Astrocyte of the cerebellum (primary cell): ENCODE measurements at regions not wholly inside any gene's neighbourhood (a gene's known extent, or its start where the extent isn't known, plus 50 kb on each side); places are given as distances from the start of the nearest gene placed in this dataset.

Experiments
- DNase-seq: peaks from one replicate; pipeline ENCODE4 v3.0.0-alpha.2; 2011; ENCODE audit warnings: low read depth
- H3K4me3 ChIP-seq: 2 replicates; pipeline ENCODE4 v1.5.1; 2011; ENCODE audit warnings: mild to moderate bottlenecking, low read depth, low read length, moderate library complexity
- in situ Hi-C: cut with HindIII; loops from 2 replicates; pipeline ENCODE4 v1.10.0; 2017; ENCODE audit warnings: low sequenced_read_pairs
- TF ChIP-seq, protein P1 (sequence below): IDR thresholded peaks from 2 replicates; pipeline ENCODE4 v1.5.1; 2012; ENCODE audit warnings: low read length, low read depth, moderate library complexity, mild to moderate bottlenecking; ENCODE audit errors: missing control alignments

DNA sequence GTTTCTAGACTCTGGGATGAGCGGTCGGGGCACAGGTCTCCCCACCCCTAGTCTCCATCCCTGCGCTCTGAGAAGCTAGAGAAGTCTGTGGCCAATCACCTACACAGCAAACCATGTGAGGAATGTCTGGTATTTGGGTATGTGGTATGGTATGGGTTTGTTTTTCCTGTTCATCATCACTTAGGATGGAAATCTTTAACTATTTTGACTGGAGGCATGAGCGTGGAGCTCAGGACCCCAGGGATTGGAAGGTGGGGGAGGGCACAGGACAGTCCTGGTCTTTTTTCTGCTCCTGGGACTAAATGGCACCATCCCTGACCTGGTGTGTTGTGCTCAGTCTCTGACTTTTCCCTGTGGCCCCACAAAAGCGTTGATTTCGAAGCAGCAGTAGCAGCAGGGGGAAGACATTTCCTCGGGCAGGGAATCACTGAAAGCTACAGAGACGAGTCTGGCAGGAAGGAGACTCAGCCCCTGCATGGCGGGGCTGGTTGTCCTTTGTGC is 191.7 kb upstream of the TPM1 start:
- in situ Hi-C loops = no loop called here
- TF ChIP-seq, protein P1, sequence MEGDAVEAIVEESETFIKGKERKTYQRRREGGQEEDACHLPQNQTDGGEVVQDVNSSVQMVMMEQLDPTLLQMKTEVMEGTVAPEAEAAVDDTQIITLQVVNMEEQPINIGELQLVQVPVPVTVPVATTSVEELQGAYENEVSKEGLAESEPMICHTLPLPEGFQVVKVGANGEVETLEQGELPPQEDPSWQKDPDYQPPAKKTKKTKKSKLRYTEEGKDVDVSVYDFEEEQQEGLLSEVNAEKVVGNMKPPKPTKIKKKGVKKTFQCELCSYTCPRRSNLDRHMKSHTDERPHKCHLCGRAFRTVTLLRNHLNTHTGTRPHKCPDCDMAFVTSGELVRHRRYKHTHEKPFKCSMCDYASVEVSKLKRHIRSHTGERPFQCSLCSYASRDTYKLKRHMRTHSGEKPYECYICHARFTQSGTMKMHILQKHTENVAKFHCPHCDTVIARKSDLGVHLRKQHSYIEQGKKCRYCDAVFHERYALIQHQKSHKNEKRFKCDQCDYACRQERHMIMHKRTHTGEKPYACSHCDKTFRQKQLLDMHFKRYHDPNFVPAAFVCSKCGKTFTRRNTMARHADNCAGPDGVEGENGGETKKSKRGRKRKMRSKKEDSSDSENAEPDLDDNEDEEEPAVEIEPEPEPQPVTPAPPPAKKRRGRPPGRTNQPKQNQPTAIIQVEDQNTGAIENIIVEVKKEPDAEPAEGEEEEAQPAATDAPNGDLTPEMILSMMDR = no peak
- peak; percentile 65 for DNase-seq
- no peak overlapping the region for H3K4me3 ChIP-seq

DNA sequence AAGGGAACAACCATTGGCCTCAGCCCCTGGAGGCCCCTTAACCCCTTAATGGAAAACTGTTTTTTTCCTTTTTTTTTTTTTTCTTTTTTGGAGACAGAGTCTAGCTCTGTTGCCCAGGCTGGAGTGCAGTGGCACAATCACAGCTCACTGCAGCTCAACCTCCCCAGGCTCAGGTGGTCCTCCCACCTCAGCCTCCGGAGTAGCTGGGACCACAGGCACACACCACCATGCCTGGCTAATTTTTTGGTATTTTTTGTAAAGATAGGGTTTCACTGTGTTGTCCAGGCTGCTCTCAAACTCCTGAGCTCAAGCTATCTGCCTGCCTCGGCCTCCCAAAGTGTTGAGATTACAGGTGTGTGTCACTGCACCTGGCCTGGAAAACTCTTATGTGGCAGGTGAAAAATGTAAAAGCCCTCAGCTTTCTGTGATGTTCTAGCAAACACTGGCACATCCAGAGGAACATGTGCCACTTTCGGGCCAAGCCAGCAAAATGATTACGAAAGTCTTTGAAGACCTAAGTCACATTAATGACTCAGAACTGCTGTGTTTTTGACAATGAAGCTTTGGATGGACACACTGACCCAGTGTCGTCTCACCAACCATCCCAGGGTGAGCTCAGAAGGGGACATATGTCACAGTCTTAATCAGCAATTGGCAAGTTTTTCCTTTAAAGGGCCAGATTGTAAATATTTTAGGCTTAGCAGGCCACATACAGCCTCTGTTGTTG is 189.3 kb upstream of the TPM1 start:
- in situ Hi-C loops = no loop called here
- H3K4me3 ChIP-seq = no peak overlapping the region
- DNase-seq = no peak
- TF ChIP-seq, protein P1 = no peak

DNA sequence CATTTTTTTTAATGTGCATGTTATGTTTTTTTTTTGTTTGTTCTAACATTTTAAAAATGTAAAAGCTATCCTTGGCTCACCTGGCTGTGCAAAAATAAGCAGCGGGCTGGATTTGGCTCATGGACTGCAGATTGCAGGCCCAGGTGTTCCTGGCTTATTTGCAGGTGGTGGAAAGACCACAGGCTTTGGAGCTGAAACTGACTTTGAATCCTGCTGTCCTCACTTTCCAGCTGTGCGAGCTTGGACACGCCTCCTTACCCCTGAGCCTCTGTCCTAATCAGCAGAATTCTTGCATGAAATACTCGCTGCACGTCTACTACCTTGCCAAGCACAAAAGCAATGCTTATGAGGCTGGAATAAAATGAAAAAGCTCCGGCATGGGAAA is 188.7 kb upstream of the TPM1 start:
- no peak overlapping the region for H3K4me3 ChIP-seq
- DNase-seq = no peak
- TF ChIP-seq, protein P1 = no peak
- in situ Hi-C loops = no loop called here

DNA sequence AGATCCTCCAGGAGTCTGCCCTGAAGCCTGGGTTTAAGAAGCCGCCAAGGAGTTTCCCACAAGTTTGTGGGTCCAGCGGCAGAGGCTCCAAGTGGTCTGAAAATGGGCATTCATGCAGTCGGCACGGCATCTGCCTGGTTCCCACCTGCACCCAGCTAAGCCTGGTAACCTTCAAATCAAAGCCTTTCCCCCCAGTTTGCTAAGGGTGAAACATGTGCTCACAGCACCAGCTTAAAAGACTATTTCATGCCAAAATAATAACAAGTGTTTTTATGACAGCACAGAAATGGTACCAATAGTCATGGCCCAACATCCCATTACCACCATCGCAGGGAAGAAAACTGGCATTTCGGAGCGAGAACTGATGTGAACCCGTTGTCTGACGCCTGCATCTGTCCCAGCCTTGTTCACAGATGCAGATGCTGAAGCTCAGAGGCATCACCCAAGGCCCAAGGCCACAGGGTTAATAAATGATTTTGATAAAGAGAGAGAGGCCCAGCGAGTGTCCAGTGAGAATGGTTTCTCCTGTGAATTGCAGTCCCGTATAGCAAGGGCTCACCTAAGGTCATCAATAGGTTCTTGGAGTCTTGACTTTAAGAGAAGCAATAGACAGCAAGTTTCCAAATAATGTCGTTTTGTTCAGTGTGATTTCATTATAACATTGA is 188.0 kb upstream of the TPM1 start:
- in situ Hi-C loops = no loop called here
- no peak for DNase-seq
- no peak overlapping the region for H3K4me3 ChIP-seq
- TF ChIP-seq, protein P1 = no peak

DNA sequence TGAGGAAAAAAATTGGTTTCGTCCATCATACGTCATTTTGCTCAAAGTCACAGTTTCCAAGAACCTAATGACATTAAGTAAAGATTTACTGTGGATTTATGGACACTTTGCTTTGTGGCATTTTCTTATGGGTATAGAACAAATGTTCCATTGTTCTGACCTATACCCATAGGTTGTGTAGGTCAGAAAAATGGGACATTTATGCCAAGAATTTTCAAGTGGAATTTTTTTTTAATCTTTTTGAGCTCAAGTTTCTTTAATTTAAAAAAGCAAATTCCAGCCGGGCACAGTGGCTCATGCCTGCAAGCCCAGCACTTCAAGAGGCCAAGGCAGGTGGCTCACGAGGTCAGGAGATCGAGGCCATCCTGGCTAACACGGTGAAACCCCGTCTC is 187.5 kb upstream of the TPM1 start:
- H3K4me3 ChIP-seq = no peak overlapping the region
- TF ChIP-seq, protein P1 = no peak
- DNase-seq = no peak
- in situ Hi-C loops = no loop called here

DNA sequence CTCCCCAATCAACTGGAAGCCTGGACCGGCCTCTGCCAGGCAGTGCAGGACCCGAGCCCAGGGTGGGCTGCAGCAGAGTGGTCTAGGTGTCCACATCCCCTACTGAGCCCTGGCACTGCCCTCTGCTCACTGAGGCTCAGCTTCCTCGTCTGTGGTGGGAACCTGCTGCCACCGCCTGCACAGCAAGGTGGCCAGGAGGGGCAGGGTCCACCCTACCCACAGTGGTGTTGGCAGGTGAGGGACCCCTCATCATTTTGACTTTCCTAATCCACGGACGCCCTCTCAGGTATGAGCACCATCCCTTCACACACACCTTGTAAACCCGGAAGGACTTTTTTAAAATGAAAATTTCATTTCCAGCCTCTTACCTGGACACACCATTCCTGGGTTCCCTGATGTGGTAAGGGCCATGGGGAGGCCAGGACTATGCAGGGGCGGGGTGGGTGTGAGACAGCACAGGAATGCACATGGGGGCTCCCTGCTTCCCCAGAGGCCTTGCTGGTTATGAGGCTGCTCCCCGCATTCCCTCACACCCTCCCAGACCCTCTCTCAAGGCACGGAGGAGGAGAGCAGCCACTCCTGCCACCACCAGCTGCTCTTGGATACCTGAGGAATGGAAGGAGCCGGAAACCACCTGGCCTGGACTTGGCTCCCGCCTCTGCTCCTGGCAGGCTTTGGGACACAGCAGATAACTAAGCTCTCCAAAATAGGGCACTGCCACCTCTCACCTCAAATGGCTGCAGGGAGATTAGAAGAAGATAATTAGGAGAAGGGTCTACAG is 185.9 kb upstream of the TPM1 start:
- no peak overlapping the region for H3K4me3 ChIP-seq
- in situ Hi-C loops = no loop called here
- TF ChIP-seq, protein P1 = no peak
- no peak for DNase-seq
